HG03103 (cell line): ENCODE measurements at regions not wholly inside any gene's neighbourhood (a gene's known extent, or its start where the extent isn't known, plus 50 kb on each side); places are given as distances from the start of the nearest gene placed in this dataset.

Experiments used
- ATAC-seq: cut with Tn5 transposase; IDR thresholded peaks from one replicate; pipeline ENCODE4 v1.9.1; 2021; ENCODE audit warnings: low read depth; ENCODE audit not compliant: unreplicated experiment

DNA sequence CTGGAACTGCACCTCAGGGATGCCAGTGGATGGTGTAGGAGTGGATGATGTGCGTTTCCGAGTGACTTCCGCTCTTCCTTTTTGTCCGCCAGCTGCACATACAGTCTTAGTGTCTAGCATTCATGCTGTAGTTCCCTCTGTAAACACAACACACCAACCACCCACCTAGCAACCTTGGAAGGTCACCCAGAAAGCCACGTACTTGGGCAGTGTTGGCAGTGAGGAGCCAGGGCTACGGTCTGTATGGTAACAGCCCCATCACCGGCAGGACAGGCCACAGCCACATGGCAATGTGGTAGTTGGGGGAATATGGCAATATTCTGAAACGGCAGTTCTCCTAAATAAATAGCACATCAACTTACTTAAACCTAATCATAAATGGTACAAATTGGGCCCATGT, 613.5 kb upstream of the MGMT start:
- ATAC-seq: no peak

DNA sequence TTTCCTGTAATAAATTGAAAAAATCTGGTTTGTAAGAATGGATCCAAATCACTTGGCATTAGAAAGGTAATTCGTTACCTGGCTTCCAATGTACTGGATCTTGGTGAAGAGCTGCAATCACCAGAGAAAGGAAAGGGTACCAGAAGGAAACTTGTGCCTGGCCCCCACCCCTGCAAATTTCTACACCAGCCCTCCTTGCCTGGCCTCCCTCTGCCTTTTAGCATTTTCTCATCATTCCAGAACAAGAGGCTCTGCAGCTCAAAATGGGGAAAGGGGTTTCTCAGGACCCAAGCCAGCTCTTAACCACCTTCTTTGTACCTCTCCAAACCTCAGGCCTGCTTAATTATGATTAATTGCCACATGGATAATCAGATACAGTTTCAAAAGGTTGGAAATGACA, 612.8 kb upstream of the MGMT start:
- ATAC-seq: no peak

DNA sequence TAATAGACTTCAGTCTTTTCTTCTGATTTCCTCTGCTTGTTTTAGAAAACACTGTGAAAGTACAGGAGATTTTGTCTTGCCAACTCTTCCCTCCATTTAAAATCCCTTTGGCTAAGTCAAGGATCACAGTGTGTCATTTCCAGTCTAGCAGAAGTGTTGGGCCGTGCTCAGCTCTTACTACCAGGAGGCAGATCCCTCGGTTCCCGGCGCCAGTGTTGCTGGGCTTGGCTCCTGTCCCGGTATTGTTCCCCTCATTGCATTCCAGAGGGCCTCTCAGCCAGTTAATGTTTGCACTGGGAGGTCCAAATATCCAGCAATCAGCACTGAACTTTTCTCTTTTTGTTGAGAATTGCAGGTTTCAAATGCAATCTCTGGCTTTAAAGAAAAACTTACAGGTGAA, 612.1 kb upstream of the MGMT start:
- ATAC-seq: no peak

DNA sequence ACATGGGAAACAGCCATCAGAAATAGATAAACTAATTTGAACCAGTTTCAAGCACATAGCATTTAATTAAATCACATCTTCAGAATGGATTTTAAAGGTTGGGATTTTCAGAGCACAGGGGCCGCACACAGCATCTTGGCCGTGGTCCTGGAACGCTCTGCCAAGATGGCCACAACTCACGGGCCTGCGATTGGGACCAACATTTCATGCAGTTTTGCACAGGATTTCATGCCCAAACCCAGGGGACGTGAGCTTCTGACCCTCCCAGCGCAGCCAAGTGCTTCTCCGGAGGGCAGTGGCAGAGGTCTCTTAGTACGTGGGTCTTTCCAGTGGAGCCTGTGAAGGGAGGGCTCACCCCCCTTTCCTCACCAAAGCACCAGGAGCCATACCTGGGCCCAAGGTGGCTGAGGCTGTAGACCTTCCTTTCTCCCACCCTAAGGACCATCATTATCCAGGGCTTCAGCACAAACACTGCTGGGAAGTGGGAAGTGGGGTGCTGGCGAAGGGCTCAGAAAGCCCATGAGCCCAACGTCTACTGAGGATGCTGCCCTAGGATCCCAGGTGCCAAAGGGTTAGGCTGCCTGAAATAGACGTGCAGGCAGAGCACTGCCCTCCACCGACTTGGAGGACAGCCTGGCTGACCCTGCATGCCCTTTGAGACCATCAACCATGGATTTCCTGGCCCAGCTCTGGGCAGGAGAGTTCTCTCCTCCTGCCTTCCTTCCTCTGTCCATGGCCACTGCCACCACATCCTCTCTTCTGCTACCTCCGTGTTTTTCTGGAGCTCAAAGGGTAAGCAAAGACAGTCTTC, 611.2 kb upstream of the MGMT start:
- ATAC-seq: no peak

DNA sequence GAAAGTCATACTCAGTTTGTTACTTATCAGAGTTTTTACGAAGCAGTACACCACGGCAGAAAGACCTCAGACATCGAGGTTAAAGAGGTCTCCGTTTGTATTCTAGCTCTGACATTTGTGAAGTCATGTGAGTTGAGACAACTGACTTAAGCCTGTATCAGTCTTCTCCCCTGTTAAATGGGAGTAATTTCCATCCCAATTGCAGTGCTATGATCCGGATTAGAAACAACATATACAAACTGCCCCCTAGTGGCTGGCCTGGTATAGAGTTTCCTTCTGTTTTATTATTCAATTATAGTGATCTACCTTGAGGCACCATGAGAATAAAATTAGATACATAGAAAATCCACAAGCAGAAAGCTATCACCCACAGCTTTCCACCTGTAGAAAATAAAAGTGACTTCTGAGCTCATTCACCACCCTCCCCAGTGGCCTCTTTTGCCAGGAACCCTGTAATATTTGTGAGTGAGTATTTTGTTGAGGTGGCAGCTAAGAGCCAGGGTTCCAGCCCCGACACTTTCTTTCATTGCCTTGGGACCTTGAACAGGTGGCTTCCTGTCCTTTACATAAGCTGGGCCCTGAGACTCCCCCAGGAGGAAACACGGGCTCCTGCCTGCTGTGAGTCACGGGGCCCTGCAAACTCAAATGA, 607.2 kb upstream of the MGMT start:
- no peak for ATAC-seq

DNA sequence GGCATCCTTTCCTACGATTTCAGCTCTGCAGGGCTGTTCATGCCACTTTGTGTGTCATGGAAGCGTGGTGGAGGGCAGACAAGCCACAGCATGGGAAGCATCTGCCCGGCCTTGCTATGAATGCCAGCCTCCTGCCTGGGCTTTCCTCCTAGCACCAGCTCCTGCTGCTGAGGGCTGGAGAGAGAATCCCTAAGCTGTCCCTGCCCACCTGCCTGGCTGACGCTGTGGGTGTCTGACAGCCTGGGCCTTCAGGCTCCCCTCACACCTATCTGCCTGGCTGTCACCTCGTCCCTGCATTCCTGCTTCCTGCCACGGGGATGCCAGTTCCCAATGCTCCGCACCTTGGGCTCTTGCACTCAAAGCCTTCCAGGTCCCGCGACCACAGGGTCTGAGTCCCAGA, 606.5 kb upstream of the MGMT start:
- ATAC-seq: no peak

DNA sequence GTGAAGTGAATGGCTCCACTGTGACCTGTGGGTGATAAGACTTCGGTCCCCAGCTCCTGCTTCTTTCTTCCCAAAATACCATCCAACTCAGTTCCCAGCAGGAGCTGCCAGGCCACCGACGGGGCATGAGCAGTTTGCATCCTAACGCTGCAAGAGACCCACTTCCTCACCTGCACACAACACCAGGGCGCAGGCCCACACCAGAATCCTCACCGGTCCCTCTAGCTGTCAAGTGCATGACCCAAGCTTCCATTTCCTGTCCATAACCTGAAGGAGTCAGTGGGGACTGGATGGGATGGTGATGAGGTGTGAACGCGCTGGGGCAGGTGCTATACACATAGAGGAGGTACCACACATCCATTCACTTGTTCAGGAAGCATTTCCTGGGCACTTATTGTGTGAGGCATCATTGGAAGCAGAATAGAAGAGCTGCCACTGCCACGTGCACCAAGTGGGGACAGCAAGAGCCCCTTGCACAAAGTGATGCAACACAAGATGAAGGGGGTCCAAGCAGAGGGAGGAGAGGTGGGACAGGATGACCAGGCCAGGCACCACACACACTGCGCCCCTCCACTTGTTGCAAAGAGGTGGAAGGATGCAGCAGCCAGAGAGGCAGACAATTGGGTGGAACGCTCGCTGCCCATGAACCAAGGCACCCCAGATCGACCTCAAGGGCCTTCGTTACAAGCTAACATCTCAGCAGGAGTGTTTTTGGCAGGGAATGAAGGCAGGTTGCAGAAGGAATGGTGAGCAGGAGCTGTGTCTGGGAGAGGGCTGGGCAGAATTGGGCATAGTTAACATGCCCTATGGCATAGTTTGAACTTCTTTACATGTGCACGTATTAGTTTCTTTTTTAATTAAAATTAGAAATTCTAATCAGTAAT, 605.8 kb upstream of the MGMT start:
- ATAC-seq: no peak

DNA sequence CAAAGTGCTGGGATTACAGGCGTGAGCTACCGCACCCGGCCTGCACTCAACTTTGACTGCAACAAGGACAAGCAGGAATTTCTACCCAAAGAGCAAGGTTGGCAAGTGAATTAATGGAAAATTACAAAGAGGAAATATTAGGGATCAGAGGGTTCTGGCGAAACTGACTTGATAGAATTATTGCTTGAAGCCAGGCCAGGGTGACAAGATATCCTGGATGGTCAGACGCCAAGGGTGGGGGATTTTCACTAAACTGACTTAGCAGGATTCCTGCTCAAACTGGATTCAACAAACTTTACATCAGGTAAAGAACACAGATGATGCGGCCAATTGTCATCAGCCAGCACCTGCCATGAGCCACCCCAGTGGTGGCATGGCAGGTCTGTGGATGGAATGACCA, 603.6 kb upstream of the MGMT start:
- ATAC-seq: no peak

DNA sequence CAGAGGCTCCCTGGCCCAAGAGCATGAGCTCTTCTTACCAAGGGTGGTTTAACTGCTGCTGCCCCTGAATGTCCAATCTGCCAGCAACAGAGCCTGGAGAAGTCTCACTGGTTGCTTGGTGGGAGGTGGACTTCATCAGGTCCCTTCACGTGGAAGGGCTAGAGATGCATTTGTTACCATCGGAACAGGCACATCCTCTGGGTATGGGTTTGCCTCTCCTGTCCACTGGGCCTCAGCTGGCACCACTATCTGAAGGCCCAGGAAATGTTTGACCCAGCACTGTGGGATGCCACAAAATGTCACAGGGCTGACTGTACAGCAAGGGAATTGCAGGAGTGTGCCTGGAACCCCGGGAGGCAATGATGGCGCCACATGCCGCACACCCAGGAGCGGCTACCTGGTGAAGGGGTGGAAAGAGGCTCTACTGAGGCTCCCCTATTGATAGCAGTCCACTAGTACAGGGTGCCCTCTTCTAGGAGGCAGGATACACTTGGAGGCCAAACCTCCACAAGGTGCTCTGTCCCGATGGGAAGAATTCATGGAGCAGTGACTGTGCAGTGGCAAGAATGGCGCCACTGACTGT, 603.1 kb upstream of the MGMT start:
- no peak for ATAC-seq

DNA sequence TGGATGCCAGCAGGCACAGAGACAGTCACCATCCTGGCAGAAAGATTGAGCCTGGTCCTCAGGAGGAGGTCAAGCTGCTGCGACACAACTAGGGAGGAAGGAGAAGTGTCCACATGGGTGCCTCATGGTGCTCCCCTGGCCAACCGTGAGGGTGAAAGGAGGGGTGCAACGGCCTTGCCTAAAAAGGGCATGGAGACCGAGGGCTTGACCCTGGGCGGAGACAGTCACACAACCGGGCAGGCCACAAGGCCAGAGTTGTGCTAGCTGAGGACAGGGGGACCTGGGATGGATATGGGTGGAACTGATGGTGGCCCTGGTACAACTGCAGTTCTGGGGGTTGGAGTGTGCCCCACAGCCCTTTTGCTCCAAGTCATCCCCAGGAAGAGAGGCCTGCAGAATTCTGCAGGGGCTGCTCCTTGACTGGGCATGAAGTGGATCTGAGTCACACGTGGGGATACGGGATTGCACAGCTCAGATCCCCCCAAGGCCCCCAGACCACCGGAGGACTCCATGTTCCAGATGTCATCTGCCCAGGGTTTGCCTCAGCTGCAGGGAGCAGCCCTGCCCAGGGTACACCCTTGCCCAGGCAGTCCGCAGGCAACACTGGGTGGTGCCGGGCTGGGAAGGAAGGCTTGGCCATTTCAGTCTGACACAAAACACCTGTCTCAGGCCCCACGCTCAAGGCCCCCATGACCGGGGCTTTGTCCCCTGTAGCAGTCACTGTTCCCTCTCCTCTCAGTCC, 602.3 kb upstream of the MGMT start:
- no peak for ATAC-seq

DNA sequence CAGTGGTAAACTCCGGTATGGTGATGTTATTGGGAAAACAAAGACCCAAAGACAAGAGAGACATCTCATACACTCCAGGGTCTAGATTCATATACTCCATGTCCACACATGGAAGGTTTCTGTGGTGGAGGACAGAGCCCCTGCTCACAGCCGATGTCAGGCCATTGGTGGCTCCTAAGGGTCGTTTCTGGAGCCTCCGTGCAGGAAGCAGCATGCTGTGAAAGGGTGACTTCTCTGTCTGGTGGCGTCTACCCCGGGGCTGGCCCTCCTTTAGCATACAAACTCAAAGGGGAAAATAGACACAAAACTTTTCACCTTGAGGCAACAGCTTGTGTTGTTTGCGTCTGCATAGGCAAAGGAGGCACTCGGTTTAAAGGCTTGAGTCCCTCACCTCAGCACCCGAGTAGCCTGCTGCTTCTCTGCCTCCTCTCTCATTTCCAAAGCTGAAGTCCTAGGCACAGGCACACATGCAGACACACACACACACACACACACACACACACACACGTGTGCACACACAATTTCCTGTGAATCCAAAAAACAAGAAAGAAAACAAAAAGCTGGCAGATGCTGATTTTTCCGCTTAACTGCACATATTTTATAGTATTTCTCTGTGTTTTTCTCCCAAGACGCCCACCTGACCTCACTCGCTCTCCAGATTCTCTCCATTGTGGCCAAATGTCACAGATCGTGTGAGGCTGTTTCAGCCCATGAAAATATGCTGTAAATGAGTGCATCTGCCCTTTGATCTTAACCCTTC, 601.4 kb upstream of the MGMT start:
- no peak for ATAC-seq

DNA sequence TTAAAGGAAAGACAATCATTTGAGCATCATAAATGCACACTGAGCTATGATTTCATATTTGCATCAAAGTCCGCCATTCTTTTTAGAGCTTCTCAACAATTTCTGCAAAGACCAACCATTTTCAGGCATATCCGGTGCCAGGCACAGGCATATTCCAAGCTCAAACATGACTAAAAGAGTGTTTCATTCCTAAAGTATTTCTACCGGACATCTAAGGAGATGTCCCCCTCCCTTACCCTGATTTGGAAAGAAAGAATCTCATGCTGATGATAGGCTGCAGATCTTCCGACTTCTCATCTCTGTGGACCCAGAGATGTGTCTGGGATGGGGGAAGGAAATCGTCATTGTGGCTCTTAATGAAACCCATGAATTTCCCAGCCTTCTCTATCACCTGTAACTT, 600.5 kb upstream of the MGMT start:
- no peak for ATAC-seq

DNA sequence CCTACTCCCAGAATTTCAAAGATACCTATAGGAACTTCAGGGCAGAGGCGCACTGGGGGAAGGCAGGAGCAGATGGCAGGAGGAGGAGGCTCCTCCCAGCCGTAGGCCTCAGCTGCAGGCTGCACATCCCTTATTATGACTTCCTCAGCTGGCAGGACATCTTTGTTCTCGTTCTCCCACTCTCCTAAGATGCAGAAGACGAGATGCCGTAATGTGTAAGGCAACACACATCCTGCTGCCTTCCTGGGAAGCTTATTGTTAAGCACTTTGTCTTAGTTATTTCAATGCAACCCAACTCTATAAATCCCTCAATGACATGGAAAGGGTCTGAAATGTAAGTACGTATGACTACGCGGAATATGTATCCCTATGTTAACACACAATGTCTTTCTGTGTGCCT, 599.8 kb upstream of the MGMT start:
- no peak for ATAC-seq

DNA sequence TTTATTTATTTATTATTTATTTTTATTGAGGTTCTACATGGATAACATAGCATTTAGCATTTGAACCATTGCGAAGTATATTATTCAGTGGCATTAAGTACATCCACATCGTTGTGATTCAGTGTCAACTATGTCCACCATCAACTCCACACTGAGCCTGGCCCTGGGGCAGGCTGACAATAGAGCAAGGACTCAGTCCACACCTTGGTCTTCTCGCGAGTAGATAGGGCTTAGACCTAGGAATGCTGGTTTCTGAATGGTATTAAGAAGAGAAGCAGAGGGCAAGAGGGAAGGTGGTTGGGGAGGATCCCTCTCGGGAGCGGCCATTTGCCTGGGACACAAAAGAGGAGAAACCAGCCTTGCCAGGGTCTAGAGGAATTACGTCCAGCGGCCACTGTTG, 599.2 kb upstream of the MGMT start:
- ATAC-seq: no peak

DNA sequence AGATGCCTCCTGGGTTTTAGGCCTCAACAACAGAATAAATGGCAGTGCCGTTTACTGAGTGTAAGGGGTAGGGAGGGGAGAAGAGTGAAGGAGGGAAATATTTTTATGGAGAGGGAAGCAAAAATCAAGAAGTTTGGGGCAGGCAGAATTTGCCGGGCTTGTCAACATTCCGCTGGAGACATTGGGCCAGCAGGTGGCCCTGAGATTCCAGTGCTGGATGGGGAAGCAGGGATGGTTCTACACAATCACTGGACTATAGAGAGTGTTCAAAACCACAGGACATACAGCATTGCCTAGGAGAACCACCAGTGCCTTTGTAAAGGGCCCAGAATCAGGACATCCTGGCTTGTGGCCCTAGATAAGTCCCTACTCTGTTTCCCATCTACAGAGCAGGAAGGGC, 598.6 kb upstream of the MGMT start:
- ATAC-seq: no peak

DNA sequence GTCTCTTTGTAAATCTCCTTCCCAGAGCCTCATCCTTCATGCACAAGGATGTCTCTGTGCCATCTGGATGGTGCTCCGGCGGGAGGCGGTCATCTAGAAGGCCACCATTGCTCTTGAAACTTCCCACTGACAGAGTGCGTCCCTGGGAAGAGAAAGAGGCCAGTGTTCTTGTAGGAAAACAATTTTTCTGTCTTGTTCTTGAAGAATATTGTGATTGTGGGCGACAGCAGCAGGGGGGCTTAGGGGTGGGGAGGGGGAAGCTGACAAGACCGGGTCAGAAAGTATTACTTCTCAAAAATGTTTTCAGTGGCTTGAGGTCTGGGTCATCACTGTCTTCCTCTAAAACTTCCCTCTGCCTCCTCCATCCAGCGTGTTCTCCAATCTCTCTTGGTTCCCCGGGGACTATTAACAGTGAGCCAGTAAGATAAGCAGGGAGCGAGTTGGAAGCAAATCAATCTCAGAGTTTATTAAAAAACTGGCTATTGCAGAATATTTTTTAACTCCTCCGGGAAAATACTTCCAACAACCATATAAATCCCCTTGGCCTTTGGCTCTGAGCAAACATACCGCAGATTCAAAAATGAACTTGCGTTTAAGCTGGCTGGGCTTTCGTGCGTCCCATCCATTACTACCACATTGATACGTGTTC, 597.8 kb upstream of the MGMT start:
- no peak for ATAC-seq

DNA sequence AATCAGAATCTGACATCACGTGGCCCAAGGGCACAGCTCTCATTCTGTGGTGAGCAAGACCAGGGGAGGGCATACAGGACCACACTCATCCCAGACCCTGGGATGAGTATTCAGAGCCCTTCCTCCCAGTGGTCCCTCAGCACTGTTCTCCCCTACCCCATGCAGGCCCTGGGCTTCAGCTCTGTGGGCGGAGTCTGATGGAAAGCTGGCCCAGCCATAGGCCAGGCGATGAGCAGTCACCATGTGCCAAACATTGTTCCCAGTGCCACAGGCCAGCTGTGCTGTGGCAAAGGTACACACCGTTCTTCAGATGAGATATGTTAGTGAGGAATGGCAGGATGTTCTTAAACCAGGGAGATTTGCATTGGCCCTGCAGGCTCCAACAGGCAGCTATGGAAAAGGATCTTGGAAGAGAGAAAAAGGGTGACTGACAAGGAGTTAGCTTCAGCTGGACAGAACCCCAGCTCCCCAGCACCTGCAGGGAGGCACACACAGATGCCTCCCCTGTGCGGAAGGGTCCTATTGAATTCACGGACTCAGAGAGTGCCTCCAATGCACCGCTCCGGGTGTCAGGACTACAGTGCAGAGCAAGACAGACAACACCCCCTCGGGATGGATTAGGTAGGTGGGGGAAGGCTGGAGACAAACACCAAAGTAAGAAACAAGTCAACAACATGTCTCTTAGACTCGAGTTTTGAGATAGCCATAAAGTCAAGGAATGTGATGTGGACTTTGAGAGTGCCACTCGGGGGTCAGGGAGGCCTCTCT, 596.0 kb upstream of the MGMT start:
- ATAC-seq: no peak

DNA sequence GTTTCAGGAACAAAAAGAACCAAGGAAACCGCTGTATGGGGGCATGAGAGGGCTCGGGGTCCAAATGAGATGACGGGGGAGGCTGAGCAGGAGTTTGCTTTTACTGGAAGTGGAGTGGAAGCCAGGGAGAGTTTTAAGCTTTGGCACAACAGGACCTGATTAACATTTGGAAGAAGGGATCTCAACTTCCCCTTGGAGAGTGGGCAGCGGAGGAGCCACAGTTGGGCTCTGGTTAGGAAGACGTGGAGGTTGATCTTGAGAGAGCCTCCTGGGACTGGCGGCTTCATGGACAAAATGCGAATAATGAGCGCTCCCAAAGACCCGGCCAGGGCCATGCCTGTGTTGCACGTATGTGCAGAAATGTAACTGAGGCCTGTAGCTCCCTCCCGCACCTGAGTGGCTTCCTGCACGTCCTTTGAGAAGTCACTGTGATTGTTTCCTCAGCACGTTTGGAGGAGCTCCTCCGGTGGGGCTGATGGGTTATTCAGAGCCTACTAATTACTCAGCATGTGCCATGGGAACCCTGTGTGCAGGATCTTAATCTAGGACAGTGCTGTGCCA, 595.3 kb upstream of the MGMT start:
- no peak for ATAC-seq
